HEK293T (cell line): ENCODE measurements at regions not wholly inside any gene's neighbourhood (a gene's known extent, or its start where the extent isn't known, plus 50 kb on each side); places are given as distances from the start of the nearest gene placed in this dataset.
A peak's percentile ranks its signal among the peaks of the same experiment; 100 is the strongest.
"Not testable (repeated sequence)": the region's sequence is repeated elsewhere in the genome, so short reads cannot be mapped to it uniquely, and the experiment has no call there.

Experiments
- CTCF ChIA-PET: fragments of 350-600 bp; formaldehyde crosslinking; extraction: SDS; loops from one replicate; lab custom pipeline; 2021; ENCODE audit warnings: antibody characterized with exemption, inconsistent platforms; lab: Yijun Ruan, JAX
- POLR2A ChIA-PET: fragments of 350-600 bp; formaldehyde crosslinking; extraction: SDS; loops from one replicate; lab custom pipeline; 2020; ENCODE audit warnings: antibody characterized with exemption, inconsistent platforms; lab: Yijun Ruan, JAX
- DNase-seq: peaks from one replicate; pipeline ENCODE4 v3.0.0; 2012; ENCODE audit warnings: mixed read lengths; ENCODE audit errors: extremely low spot score
- ARNT ChIP-seq: fragments of 450-650 bp; IDR thresholded peaks from 2 replicates; pipeline ENCODE4 v1.6.1; 2017; ENCODE audit warnings: mild to moderate bottlenecking
- BHLHE40 ChIP-seq: fragments of 450-650 bp; IDR thresholded peaks from 2 replicates; pipeline ENCODE4 v1.6.1; 2016; ENCODE audit warnings: mild to moderate bottlenecking, moderate library complexity, borderline replicate concordance
- CTBP1 ChIP-seq: fragments of 450-650 bp; IDR thresholded peaks from 2 replicates; pipeline ENCODE4 v1.6.1; 2016; ENCODE audit warnings: borderline replicate concordance
- ELF4 ChIP-seq: fragments of 450-650 bp; IDR thresholded peaks from 2 replicates; pipeline ENCODE4 v1.6.1; 2017; ENCODE audit warnings: antibody characterized with exemption
- FOXA1 ChIP-seq: fragments of 450-650 bp; IDR thresholded peaks from 2 replicates; pipeline ENCODE4 v1.6.1; 2016; ENCODE audit warnings: mild to moderate bottlenecking
- FOXK2 ChIP-seq: fragments of 450-650 bp; IDR thresholded peaks from 2 replicates; pipeline ENCODE4 v1.6.1; 2016; ENCODE audit warnings: mild to moderate bottlenecking
- FOXM1 ChIP-seq: fragments of 450-650 bp; IDR thresholded peaks from 2 replicates; pipeline ENCODE4 v1.6.1; 2017; ENCODE audit warnings: mild to moderate bottlenecking, borderline replicate concordance
- HDGF ChIP-seq: fragments of 450-650 bp; IDR thresholded peaks from 2 replicates; pipeline ENCODE4 v1.6.1; 2017; ENCODE audit warnings: antibody characterized with exemption, borderline replicate concordance
- L3MBTL2 ChIP-seq: fragments of 450-650 bp; conservative IDR thresholded peaks from 2 replicates; pipeline ENCODE4 v1.6.1; 2016; ENCODE audit warnings: mild to moderate bottlenecking
- LEF1 ChIP-seq: fragments of 450-650 bp; IDR thresholded peaks from 2 replicates; pipeline ENCODE4 v1.6.1; 2017; ENCODE audit warnings: mild to moderate bottlenecking, borderline replicate concordance
- NFRKB ChIP-seq: fragments of 450-650 bp; IDR thresholded peaks from 2 replicates; pipeline ENCODE4 v1.6.1; 2016; ENCODE audit warnings: mild to moderate bottlenecking, moderate library complexity
- SP1 ChIP-seq: fragments of 450-650 bp; IDR thresholded peaks from 2 replicates; pipeline ENCODE4 v1.6.1; 2017
- SUZ12 ChIP-seq: fragments of 450-650 bp; IDR thresholded peaks from 2 replicates; pipeline ENCODE4 v1.6.1; 2016; ENCODE audit warnings: mild to moderate bottlenecking
- TARDBP ChIP-seq: fragments of 450-650 bp; IDR thresholded peaks from 2 replicates; pipeline ENCODE4 v1.6.1; 2016
- ZNF384 ChIP-seq: fragments of 450-650 bp; IDR thresholded peaks from 2 replicates; pipeline ENCODE4 v1.6.1; 2016
- TF ChIP-seq, protein P1 (sequence below): fragments of 450-650 bp; IDR thresholded peaks from 2 replicates; pipeline ENCODE4 v1.6.1; 2016

DNA sequence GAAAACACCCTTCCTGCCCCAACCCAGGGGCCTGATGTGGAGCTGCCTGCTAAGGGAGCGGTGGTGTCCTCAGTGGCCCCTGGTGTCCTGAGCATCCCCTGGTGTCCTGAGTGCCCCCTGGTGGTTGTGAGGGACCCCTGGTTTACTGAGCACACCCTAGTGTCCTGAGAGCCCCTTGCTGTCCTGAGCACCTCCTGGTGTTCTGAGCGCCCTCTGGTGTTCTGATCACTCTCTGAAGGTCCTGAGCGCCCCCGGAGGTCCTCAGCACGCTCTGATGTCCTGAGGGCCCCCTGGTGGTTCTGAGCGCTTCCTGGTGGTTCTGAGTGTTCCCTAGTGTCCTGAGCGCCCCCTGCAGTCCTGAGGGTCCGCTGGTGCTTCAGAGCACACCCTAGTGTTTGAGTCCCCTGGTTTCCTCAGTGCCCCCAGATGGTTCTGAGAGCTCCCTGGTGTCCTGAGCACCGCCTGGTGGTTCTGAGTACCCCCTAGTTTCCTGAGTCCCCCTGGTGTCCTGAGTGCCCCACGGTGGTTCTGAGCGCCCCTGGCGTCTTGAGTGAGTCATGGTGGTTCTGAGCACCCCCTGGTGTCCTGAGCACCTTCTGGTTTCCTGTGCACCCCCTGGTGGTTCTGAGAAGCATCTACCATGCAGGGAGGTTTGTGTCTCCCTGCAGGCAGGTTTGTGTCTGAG is 1004.2 kb downstream of the TMEM121 start:
- TF ChIP-seq BHLHE40 (no peak), FOXA1 (no peak), L3MBTL2 (no peak), SP1 (no peak), FOXK2 (no peak), FOXM1 (no peak), SUZ12 (no peak), TARDBP (no peak), NFRKB (no peak), HDGF (no peak), ELF4 (no peak), CTBP1 (no peak), LEF1 (no peak), ARNT (no peak), ZNF384 (no peak)
- TF ChIP-seq, protein P1, sequence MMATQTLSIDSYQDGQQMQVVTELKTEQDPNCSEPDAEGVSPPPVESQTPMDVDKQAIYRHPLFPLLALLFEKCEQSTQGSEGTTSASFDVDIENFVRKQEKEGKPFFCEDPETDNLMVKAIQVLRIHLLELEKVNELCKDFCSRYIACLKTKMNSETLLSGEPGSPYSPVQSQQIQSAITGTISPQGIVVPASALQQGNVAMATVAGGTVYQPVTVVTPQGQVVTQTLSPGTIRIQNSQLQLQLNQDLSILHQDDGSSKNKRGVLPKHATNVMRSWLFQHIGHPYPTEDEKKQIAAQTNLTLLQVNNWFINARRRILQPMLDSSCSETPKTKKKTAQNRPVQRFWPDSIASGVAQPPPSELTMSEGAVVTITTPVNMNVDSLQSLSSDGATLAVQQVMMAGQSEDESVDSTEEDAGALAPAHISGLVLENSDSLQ, result no peak
- peak; percentile 5 for DNase-seq
- ChIA-PET POLR2A (no interaction called here), CTCF (no interaction called here)

DNA sequence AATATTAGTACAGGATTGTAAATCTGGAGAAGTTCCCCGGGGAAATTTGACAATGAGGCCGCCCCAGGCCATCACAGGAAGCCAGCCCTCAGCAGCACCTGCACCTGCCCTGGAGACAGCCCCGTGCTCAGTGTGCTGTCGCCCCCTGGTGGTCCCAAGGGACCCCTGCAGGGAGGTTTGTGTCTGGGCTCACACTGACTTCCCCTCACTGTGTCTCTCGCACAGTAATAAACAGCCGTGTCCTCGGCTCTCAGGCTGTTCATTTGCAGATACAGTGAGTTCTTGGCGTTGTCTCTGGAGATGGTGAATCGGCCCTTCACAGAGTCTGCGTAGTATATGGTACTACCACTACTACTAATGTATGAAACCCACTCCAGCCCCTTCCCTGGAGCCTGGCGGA is 1011.2 kb downstream of the TMEM121 start:
- DNase-seq, CTCF ChIA-PET, POLR2A ChIA-PET: not testable (repeated sequence)

DNA sequence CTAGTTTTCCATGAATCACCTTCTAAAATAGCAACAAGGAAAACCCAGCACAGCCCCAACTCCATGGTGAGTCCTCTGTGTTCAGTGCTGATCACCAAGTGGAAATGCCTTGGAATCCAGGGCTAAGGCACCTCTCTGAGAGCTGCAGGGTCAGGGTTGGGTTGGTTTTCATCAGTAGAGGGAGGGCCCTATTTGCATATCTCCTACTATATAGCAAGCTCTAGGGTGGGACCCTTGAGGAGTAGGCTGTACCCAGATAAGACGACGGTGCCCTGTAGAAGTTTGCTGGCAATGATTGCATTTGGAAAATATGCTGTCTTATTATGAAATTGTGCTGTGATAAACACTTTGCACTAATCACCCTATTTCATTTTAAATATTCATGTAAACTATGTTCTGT is 1011.8 kb downstream of the TMEM121 start:
- POLR2A ChIA-PET, result no interaction called here
- TF ChIP-seq TARDBP (no peak), ELF4 (no peak), LEF1 (no peak), SP1 (no peak)
- TF ChIP-seq, protein P1, result no peak
- DNase-seq, result no peak
- CTCF ChIA-PET, result no interaction called here

DNA sequence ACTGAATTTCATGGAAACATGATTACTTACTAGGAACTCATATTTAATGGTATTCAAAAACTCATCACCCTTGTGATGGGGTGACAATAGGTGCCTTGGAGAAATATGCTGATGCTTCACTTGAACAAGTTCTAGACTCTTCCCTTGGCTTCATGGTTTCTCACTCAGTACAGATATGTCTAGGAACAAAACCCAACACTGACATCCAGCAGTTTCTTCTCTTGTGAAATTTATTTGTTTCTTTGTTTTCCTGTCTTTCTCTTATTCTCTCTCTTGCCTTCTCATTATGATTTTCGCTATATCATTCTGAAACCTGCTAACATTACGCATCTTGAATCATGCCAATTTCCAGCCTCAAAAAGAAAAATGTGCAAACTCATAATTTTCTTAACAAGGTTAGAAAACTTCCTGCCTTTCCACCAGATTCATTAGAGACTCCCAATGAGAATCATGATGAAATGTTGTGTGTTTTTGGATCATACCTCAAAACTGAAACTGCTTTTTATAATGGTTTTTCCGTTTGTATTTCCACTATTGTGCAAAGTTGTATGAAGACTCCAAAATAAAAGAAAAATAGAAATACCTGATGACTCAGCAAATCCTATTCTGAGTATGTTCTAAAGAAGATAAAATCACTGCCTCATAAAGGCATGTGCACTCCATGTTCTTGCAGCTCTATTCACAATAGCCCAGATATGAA is 1021.5 kb downstream of the TMEM121 start:
- ChIA-PET CTCF (no interaction called here), POLR2A (no interaction called here)
- DNase-seq, result no peak
- no peak for TF ChIP-seq FOXK2
- no peak for TF ChIP-seq ELF4
- no peak for TF ChIP-seq SP1
- no peak for TF ChIP-seq CTBP1
- no peak for TF ChIP-seq ARNT
- TF ChIP-seq, protein P1, result no peak
- TF ChIP-seq LEF1, result no peak
- TF ChIP-seq L3MBTL2, result no peak
- no peak for TF ChIP-seq SUZ12
- no peak for TF ChIP-seq BHLHE40
- TF ChIP-seq HDGF, result no peak
- no peak for TF ChIP-seq NFRKB

DNA sequence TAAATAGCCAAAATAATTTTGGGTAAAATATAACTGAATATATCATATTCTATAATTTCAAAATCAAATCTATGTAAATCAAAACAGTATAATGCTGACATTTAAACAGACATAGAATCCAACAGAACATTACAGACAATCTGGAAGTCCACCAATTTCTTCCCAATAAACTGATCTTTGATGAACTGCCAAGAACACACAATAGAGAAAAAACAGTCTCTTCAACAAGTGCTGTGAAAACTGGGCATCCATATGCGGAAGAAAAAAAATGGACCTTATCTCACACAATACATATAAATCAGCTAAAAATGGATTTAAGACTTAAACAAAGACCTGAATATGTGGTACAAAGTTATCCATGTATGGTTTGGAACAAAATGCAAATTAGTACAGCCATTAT is 1022.7 kb downstream of the TMEM121 start:
- no peak for DNase-seq

DNA sequence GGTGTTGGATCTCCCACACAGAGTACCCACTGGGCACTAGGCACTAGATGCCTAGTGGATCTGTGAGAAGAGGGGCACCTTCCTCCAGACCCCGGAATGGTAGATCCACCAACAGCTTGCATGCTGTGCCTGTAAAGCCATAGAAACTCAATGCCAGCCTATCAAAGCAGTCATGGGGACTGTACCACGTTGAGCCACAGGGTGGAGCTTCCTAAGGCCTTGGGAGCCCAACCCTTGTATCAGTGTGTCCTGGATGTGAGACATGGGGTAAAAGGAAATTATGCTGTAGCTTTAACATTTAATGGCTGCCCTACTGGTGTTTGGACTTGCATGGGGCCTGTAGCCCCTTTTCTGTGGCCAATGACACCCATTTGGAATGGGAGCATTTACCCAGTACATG is 1024.9 kb downstream of the TMEM121 start:
- ChIA-PET POLR2A (no interaction called here), CTCF (no interaction called here)
- TF ChIP-seq, protein P1, result no peak
- TF ChIP-seq ELF4 (no peak), TARDBP (no peak), L3MBTL2 (no peak)
- DNase-seq, result no peak

More for the DNA sequence above, 1022.7 kb downstream of the TMEM121 start:
- TF ChIP-seq, protein P1, result no peak
- TF ChIP-seq LEF1 (no peak), NFRKB (no peak)
- ChIA-PET POLR2A (no interaction called here), CTCF (no interaction called here)

DNA sequence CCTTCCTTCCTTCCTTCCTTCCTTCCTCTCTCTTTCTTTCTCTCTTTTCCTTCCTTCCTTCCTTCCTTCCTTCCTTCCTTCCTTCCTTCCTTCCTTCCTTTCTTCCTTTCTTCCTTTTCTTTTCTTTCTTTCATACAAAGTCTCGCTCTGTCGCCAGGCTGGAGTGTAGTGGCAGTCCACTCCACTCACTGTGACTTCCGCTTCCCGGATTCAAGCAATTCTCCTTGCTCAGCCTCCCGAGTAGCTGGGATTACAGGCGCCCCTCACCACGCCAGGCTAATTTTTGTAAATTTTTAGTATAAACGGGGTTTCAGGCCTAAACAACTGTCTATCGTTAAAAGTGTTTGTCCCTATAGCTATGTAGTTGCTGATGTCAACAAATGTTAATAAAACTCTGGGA is 1029.8 kb downstream of the TMEM121 start:
- DNase-seq, POLR2A ChIA-PET, CTCF ChIA-PET: not testable (repeated sequence)
